ENCODE measurements at regions not wholly inside any gene's neighbourhood (a gene's known extent, or its start where the extent isn't known, plus 50 kb on each side); places are given as distances from the start of the nearest gene placed in this dataset.

DNA sequence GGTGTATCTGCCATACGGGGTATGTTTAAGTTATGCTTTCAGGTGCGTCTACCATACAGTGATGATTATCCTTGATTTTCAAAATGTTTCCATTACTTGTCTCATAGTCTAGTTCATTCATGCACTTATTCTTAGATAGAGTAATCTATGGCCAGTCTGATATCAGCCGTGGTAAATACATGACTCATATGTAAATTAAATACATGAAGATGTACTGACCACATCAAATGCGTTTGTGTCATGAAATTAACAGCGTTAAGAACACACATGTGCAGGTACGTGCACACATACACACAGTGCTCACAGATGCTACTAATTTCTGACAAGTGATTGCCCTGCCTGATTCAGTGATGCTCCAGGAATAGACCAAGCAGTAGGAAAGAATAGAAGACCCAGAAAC is 75.2 kb upstream of the EXOC1L start:
- ChIA-PET CTCF (no interaction called here), POLR2A (no interaction called here)
- Histone ChIP-seq H3K27me3 (ENCODE audit: insufficient read depth) (no peaks in the 10 kb centered on the region; the same call in none of the 2 replicates), H2AFZ (ENCODE audit: low read depth) (no peak overlapping the region), H3K27ac (ENCODE audit: low read depth in 2 of 2, low read length in 1 of 2) (no peak overlapping the region), H3F3A (replicated peaks; ENCODE audit: insufficient read depth) (no peaks in the 10 kb centered on the region), H3K9me3 (no peaks in the 10 kb centered on the region), H3K79me2 (ENCODE audit: insufficient read depth) (no peaks in the 10 kb centered on the region), H3K9me2 (no peaks in the 10 kb centered on the region), H4K20me1 (ENCODE audit: insufficient read depth) (no peaks in the 10 kb centered on the region), H3K4me3 (ENCODE audit: low read depth in 2 of 2, low read length in 1 of 2) (no peak overlapping the region), H3K4me1 (ENCODE audit: control insufficient read depth in 1 of 2, insufficient read depth in 2 of 2, low read depth in 1 of 2, low read length in 1 of 2) (peaks cover 0 to 11% of the 10 kb centered on the region in 2 experiments; a peak in 2 of 4 replicates), H3K36me3 (replicated peaks in 1 of 2; ENCODE audit: control insufficient read depth in 1 of 2, insufficient read depth in 2 of 2, low read length in 1 of 2) (no peaks in the 10 kb centered on the region), H3K4me2 (no peak overlapping the region), H3K9ac (no peak overlapping the region)
- DNase-seq, result no peak
- 68% methylated on average over 6 of the region's 6 CpGs for WGBS (ENCODE audit: low lambda C conversion rate)
- TF ChIP-seq NRF1 (IDR thresholded peaks at IDR 0.05; ENCODE audit: low read depth, low read length) (no peak), RFX5 (IDR thresholded peaks at IDR 0.05; ENCODE audit: low read length) (no peak), SMC3 (IDR thresholded peaks at IDR 0.05; ENCODE audit: low read depth, low read length) (no peak), EP300 (IDR thresholded peaks at IDR 0.05; ENCODE audit: borderline replicate concordance in 1 of 2, low read depth in 1 of 2, low read length in 1 of 2) (no peak), EZH2phosphoT487 (IDR thresholded peaks at IDR 0.05; ENCODE audit: borderline replicate concordance, low read depth) (no peak), MXI1 (IDR thresholded peaks at IDR 0.05; ENCODE audit: low read depth, low read length) (no peak), FOXM1 (IDR thresholded peaks at IDR 0.05; ENCODE audit: low read depth) (no peak), YY1 (IDR thresholded peaks at IDR 0.05; ENCODE audit: low read depth) (no peak), ELF1 (IDR thresholded peaks at IDR 0.05) (no peak), TEAD4 (IDR thresholded peaks at IDR 0.05; ENCODE audit: borderline replicate concordance, insufficient read depth) (no peak)
- TF ChIP-seq, protein P1, sequence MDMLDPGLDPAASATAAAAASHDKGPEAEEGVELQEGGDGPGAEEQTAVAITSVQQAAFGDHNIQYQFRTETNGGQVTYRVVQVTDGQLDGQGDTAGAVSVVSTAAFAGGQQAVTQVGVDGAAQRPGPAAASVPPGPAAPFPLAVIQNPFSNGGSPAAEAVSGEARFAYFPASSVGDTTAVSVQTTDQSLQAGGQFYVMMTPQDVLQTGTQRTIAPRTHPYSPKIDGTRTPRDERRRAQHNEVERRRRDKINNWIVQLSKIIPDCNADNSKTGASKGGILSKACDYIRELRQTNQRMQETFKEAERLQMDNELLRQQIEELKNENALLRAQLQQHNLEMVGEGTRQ (IDR thresholded peaks at IDR 0.05; ENCODE audit: borderline replicate concordance, low read depth, low read length), result no peak
- TF ChIP-seq, protein P2, sequence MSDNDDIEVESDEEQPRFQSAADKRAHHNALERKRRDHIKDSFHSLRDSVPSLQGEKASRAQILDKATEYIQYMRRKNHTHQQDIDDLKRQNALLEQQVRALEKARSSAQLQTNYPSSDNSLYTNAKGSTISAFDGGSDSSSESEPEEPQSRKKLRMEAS (IDR thresholded peaks at IDR 0.05; ENCODE audit: low read depth), result no peak
- TF ChIP-seq, protein P3, sequence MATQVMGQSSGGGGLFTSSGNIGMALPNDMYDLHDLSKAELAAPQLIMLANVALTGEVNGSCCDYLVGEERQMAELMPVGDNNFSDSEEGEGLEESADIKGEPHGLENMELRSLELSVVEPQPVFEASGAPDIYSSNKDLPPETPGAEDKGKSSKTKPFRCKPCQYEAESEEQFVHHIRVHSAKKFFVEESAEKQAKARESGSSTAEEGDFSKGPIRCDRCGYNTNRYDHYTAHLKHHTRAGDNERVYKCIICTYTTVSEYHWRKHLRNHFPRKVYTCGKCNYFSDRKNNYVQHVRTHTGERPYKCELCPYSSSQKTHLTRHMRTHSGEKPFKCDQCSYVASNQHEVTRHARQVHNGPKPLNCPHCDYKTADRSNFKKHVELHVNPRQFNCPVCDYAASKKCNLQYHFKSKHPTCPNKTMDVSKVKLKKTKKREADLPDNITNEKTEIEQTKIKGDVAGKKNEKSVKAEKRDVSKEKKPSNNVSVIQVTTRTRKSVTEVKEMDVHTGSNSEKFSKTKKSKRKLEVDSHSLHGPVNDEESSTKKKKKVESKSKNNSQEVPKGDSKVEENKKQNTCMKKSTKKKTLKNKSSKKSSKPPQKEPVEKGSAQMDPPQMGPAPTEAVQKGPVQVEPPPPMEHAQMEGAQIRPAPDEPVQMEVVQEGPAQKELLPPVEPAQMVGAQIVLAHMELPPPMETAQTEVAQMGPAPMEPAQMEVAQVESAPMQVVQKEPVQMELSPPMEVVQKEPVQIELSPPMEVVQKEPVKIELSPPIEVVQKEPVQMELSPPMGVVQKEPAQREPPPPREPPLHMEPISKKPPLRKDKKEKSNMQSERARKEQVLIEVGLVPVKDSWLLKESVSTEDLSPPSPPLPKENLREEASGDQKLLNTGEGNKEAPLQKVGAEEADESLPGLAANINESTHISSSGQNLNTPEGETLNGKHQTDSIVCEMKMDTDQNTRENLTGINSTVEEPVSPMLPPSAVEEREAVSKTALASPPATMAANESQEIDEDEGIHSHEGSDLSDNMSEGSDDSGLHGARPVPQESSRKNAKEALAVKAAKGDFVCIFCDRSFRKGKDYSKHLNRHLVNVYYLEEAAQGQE (IDR thresholded peaks at IDR 0.05; ENCODE audit: low read depth, low read length), result no peak
- TF ChIP-seq, protein P4, sequence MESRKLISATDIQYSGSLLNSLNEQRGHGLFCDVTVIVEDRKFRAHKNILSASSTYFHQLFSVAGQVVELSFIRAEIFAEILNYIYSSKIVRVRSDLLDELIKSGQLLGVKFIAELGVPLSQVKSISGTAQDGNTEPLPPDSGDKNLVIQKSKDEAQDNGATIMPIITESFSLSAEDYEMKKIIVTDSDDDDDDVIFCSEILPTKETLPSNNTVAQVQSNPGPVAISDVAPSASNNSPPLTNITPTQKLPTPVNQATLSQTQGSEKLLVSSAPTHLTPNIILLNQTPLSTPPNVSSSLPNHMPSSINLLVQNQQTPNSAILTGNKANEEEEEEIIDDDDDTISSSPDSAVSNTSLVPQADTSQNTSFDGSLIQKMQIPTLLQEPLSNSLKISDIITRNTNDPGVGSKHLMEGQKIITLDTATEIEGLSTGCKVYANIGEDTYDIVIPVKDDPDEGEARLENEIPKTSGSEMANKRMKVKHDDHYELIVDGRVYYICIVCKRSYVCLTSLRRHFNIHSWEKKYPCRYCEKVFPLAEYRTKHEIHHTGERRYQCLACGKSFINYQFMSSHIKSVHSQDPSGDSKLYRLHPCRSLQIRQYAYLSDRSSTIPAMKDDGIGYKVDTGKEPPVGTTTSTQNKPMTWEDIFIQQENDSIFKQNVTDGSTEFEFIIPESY (IDR thresholded peaks at IDR 0.05; ENCODE audit: borderline replicate concordance, low read depth), result no peak
- TF ChIP-seq, protein P5, sequence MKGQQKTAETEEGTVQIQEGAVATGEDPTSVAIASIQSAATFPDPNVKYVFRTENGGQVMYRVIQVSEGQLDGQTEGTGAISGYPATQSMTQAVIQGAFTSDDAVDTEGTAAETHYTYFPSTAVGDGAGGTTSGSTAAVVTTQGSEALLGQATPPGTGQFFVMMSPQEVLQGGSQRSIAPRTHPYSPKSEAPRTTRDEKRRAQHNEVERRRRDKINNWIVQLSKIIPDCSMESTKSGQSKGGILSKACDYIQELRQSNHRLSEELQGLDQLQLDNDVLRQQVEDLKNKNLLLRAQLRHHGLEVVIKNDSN (IDR thresholded peaks at IDR 0.05; ENCODE audit: borderline replicate concordance, low read depth), result no peak
- TF ChIP-seq, protein P6, sequence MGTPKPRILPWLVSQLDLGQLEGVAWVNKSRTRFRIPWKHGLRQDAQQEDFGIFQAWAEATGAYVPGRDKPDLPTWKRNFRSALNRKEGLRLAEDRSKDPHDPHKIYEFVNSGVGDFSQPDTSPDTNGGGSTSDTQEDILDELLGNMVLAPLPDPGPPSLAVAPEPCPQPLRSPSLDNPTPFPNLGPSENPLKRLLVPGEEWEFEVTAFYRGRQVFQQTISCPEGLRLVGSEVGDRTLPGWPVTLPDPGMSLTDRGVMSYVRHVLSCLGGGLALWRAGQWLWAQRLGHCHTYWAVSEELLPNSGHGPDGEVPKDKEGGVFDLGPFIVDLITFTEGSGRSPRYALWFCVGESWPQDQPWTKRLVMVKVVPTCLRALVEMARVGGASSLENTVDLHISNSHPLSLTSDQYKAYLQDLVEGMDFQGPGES (IDR thresholded peaks at IDR 0.05; ENCODE audit: low read depth, low read length), result no peak

Measured in SK-N-SH (cell line).